ENCODE measurements at regions not wholly inside any gene's neighbourhood (a gene's known extent, or its start where the extent isn't known, plus 50 kb on each side); places are given as distances from the start of the nearest gene placed in this dataset.

GRCh38 chr13:89791971-89792630, 1555.4 kb upstream of the MIR17HG start:
- H3K9me2 ChIP-seq (replicated peaks; ENCODE audit: low read length), result no peaks in the 10 kb centered on the region
- H3K9ac ChIP-seq (ENCODE audit: low read length), result no peak overlapping the region
- no peaks in the 10 kb centered on the region for H4K20me1 ChIP-seq (ENCODE audit: low read length)
- peaks cover 4% of the 10 kb centered on the region for H3K4me1 ChIP-seq (ENCODE audit: insufficient read depth, low read length)
- no peak overlapping the region for H3K27ac ChIP-seq (ENCODE audit: low read length)
- intact Hi-C loops (cut with micrococcal nuclease), result no loop called here
- ChIA-PET POLR2A (ENCODE audit: unreplicated experiment) (no interaction called here), CTCF (no interaction called here)
- no peak for DNase-seq
- no peaks in the 10 kb centered on the region for H3K9me3 ChIP-seq (ENCODE audit: low read length)
- no peak overlapping the region for H3K4me3 ChIP-seq (ENCODE audit: low read length)
- no peaks in the 10 kb centered on the region for H3K79me2 ChIP-seq (ENCODE audit: low read length)
- BruUV-seq (replicated peaks), result no TSS peak
- no peak for TF ChIP-seq EZH2phosphoT487 (IDR thresholded peaks at IDR 0.05; ENCODE audit: borderline replicate concordance, low read length)
- TF ChIP-seq, protein P1, sequence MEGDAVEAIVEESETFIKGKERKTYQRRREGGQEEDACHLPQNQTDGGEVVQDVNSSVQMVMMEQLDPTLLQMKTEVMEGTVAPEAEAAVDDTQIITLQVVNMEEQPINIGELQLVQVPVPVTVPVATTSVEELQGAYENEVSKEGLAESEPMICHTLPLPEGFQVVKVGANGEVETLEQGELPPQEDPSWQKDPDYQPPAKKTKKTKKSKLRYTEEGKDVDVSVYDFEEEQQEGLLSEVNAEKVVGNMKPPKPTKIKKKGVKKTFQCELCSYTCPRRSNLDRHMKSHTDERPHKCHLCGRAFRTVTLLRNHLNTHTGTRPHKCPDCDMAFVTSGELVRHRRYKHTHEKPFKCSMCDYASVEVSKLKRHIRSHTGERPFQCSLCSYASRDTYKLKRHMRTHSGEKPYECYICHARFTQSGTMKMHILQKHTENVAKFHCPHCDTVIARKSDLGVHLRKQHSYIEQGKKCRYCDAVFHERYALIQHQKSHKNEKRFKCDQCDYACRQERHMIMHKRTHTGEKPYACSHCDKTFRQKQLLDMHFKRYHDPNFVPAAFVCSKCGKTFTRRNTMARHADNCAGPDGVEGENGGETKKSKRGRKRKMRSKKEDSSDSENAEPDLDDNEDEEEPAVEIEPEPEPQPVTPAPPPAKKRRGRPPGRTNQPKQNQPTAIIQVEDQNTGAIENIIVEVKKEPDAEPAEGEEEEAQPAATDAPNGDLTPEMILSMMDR (conservative IDR thresholded peaks at IDR 0.05; ENCODE audit: low read depth, low read length), result no peak
- no peak for TF ChIP-seq EZH2 (IDR thresholded peaks at IDR 0.05; ENCODE audit: low read length, unreplicated experiment)
- no peaks in the 10 kb centered on the region for H3F3A ChIP-seq (ENCODE audit: low read length, unreplicated experiment)
- ATAC-seq, result no peak
- H2AFZ ChIP-seq (ENCODE audit: low read length), result no peak overlapping the region
- H3K36me3 ChIP-seq (ENCODE audit: low read depth, low read length), result no peaks in the 10 kb centered on the region
- no peak overlapping the region for H3K4me2 ChIP-seq (ENCODE audit: low read length)
- no peaks in the 10 kb centered on the region for H3K27me3 ChIP-seq (ENCODE audit: low read length)

- DNase-seq, result peak; percentile 34
- POLR2A ChIA-PET (ENCODE audit: unreplicated experiment), result no interaction called here
Observed at GRCh38 chr13:89796196-89796595, 1551.3 kb upstream of the MIR17HG start.

DNA sequence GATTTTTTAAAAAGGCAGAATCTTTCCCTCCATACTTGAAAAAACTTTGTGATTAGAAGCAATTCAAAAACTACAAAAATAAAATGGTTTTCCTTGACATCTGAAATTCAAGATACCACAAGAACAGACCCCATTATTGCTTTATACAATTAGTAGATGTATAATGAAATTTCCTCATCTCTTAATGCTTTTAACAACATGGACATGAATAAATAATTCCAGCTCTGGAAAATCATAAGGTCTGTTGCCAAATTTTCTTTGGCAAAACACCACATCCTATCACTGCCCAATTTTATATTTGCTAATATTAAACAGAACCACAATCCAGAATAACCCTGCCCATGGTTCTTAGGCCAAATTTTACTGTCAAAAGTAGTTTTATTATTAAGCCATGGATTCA, 1543.6 kb upstream of the MIR17HG start:
- POLR2A ChIA-PET (ENCODE audit: unreplicated experiment), result no interaction called here
- H3K4me1 ChIP-seq (ENCODE audit: insufficient read depth, low read length), result no peaks in the 10 kb centered on the region
- no peak overlapping the region for H3K27ac ChIP-seq (ENCODE audit: low read length)
- ATAC-seq (no peak), DNase-seq (no peak)
- intact Hi-C loops (cut with micrococcal nuclease), result no loop called here
- H3K4me3 ChIP-seq (ENCODE audit: low read length), result no peak overlapping the region
- H2AFZ ChIP-seq (ENCODE audit: low read length), result no peak overlapping the region
- H3K9ac ChIP-seq (ENCODE audit: low read length), result no peak overlapping the region
- H3K9me3 ChIP-seq (ENCODE audit: low read length), result no peaks in the 10 kb centered on the region
- no peaks in the 10 kb centered on the region for H3K79me2 ChIP-seq (ENCODE audit: low read length)
- TF ChIP-seq EZH2phosphoT487 (IDR thresholded peaks at IDR 0.05; ENCODE audit: borderline replicate concordance, low read length) (no peak), EZH2 (IDR thresholded peaks at IDR 0.05; ENCODE audit: low read length, unreplicated experiment) (no peak)
- TF ChIP-seq, protein P1 (conservative IDR thresholded peaks at IDR 0.05; ENCODE audit: low read depth, low read length), result no peak
- no TSS peak for BruUV-seq (replicated peaks)
- H3K9me2 ChIP-seq (replicated peaks; ENCODE audit: low read length), result no peaks in the 10 kb centered on the region
- H3K27me3 ChIP-seq (ENCODE audit: low read length), result no peaks in the 10 kb centered on the region
- H3K4me2 ChIP-seq (ENCODE audit: low read length), result no peak overlapping the region
- H3K36me3 ChIP-seq (ENCODE audit: low read depth, low read length), result no peaks in the 10 kb centered on the region
- H4K20me1 ChIP-seq (ENCODE audit: low read length), result no peaks in the 10 kb centered on the region
- no peaks in the 10 kb centered on the region for H3F3A ChIP-seq (ENCODE audit: low read length, unreplicated experiment)
- CTCF ChIA-PET, result no interaction called here

More at GRCh38 chr13:89796196-89796595, 1551.3 kb upstream of the MIR17HG start:
- no peak overlapping the region for H2AFZ ChIP-seq (ENCODE audit: low read length)
- H3K36me3 ChIP-seq (ENCODE audit: low read depth, low read length), result no peaks in the 10 kb centered on the region
- H3K27ac ChIP-seq (ENCODE audit: low read length), result no peak overlapping the region
- H4K20me1 ChIP-seq (ENCODE audit: low read length), result no peaks in the 10 kb centered on the region
- H3K9ac ChIP-seq (ENCODE audit: low read length), result no peak overlapping the region
- peak; percentile 48; the same call in 1 of the 2 replicates for ATAC-seq
- H3K9me2 ChIP-seq (replicated peaks; ENCODE audit: low read length), result no peaks in the 10 kb centered on the region
- H3K27me3 ChIP-seq (ENCODE audit: low read length), result no peaks in the 10 kb centered on the region
- no peaks in the 10 kb centered on the region for H3K9me3 ChIP-seq (ENCODE audit: low read length)
- intact Hi-C loops (cut with micrococcal nuclease), result no loop called here
- no peak for TF ChIP-seq EZH2 (IDR thresholded peaks at IDR 0.05; ENCODE audit: low read length, unreplicated experiment)
- TF ChIP-seq EZH2phosphoT487 (IDR thresholded peaks at IDR 0.05; ENCODE audit: borderline replicate concordance, low read length), result no peak
- TF ChIP-seq, protein P1 (conservative IDR thresholded peaks at IDR 0.05; ENCODE audit: low read depth, low read length), result no peak
- peaks cover 4% of the 10 kb centered on the region for H3K4me1 ChIP-seq (ENCODE audit: insufficient read depth, low read length)
- no peaks in the 10 kb centered on the region for H3F3A ChIP-seq (ENCODE audit: low read length, unreplicated experiment)
- H3K4me2 ChIP-seq (ENCODE audit: low read length), result 0 out of 2 replicates have a peak overlapping the region, but pooled peaks have one; percentile 10
- H3K4me3 ChIP-seq (ENCODE audit: low read length), result no peak overlapping the region
- CTCF ChIA-PET, result no interaction called here
- H3K79me2 ChIP-seq (ENCODE audit: low read length), result no peaks in the 10 kb centered on the region
- BruUV-seq (replicated peaks), result no TSS peak
